T follicular helper cell (primary cell): ENCODE measurements at regions not wholly inside any gene's neighbourhood (a gene's known extent, or its start where the extent isn't known, plus 50 kb on each side); places are given as distances from the start of the nearest gene placed in this dataset.
"Not testable (repeated sequence)": the region's sequence is repeated elsewhere in the genome, so short reads cannot be mapped to it uniquely, and the experiment has no call there.

Source experiments
- DNase-seq: peaks from one replicate; pipeline ENCODE4 v3.0.0-alpha.2; 2020; ENCODE audit warnings: low read depth

- DNase-seq = no peak
These were observed 165.2 kb upstream of the TMEM72 start for GRCh38 chr10:44745920-44746319.

GRCh38 chr10:44747593-44748172 lies 163.5 kb upstream of the TMEM72 start:
- no peak for DNase-seq

- no peak for DNase-seq
These were observed 162.0 kb upstream of the TMEM72 start for GRCh38 chr10:44749151-44749550.

GRCh38 chr10:44752451-44753441 lies 158.4 kb upstream of the TMEM72 start:
- no peak for DNase-seq

- not testable (repeated sequence) for DNase-seq
These were observed 156.8 kb upstream of the TMEM72 start for GRCh38 chr10:44754355-44754754.

- DNase-seq = no peak
These were observed 155.7 kb upstream of the TMEM72 start for GRCh38 chr10:44755481-44755880.

- no peak for DNase-seq
These were observed 154.9 kb upstream of the TMEM72 start for GRCh38 chr10:44756216-44756615.

GRCh38 chr10:44757551-44758205 lies 153.5 kb upstream of the TMEM72 start:
- no peak for DNase-seq

GRCh38 chr10:44759122-44759521 lies 152.0 kb upstream of the TMEM72 start:
- DNase-seq = no peak

- no peak for DNase-seq
These were observed 150.6 kb upstream of the TMEM72 start for GRCh38 chr10:44760513-44760912.

- DNase-seq = no peak
These were observed 150.1 kb upstream of the TMEM72 start for GRCh38 chr10:44761076-44761475.

GRCh38 chr10:44763331-44763730 lies 147.8 kb upstream of the TMEM72 start:
- no peak for DNase-seq

- no peak for DNase-seq
These were observed 145.8 kb upstream of the TMEM72 start for GRCh38 chr10:44765299-44765698.

- no peak for DNase-seq
These were observed 144.5 kb upstream of the TMEM72 start for GRCh38 chr10:44766631-44767030.

GRCh38 chr10:44769450-44769849 lies 141.7 kb upstream of the TMEM72 start:
- no peak for DNase-seq

- DNase-seq = no peak
These were observed 139.7 kb upstream of the TMEM72 start for GRCh38 chr10:44771233-44771995.

GRCh38 chr10:44773565-44773964 lies 137.6 kb upstream of the TMEM72 start:
- no peak for DNase-seq

GRCh38 chr10:44774676-44775401 lies 136.3 kb upstream of the TMEM72 start:
- no peak for DNase-seq

GRCh38 chr10:44775402-44775741 lies 135.8 kb upstream of the TMEM72 start:
- no peak for DNase-seq

- DNase-seq = no peak
These were observed 135.0 kb upstream of the TMEM72 start for GRCh38 chr10:44776181-44776580.

GRCh38 chr10:44779511-44779910 lies 131.6 kb upstream of the TMEM72 start:
- no peak for DNase-seq
